Hematopoietic multipotent progenitor cell treated with erythropoietin and hydrocortisone succinate and interleukin-3 and kit ligand, for 4 days (in vitro differentiated cells): ENCODE measurements at regions not wholly inside any gene's neighbourhood (a gene's known extent, or its start where the extent isn't known, plus 50 kb on each side); places are given as distances from the start of the nearest gene placed in this dataset.
"Not testable (repeated sequence)": the region's sequence is repeated elsewhere in the genome, so short reads cannot be mapped to it uniquely, and the experiment has no call there.

Experiments used
- DNase-seq: peaks from one replicate; pipeline ENCODE4 v3.0.0-alpha.2; 2015

DNA sequence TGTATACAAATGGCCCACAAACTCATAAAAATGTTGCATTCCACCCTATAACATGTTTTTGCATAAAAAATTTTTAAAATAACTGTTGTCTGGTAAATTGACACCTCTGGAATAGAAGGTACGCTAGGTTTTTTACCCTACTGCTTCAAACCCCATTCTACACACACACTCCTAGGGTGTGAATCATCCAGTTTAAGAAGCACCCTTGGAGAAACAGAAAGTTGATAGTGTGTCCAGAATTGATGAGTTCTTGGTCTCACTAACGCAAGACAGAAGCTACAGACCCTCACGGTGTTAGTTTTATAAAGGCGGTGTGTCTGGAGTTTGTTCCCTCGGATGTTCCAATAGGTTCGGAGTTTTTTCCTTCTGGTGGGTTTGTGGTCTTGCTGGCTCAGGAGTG lies 158.5 kb downstream of the KLRB1 start:
- peak; percentile 37 for DNase-seq

DNA sequence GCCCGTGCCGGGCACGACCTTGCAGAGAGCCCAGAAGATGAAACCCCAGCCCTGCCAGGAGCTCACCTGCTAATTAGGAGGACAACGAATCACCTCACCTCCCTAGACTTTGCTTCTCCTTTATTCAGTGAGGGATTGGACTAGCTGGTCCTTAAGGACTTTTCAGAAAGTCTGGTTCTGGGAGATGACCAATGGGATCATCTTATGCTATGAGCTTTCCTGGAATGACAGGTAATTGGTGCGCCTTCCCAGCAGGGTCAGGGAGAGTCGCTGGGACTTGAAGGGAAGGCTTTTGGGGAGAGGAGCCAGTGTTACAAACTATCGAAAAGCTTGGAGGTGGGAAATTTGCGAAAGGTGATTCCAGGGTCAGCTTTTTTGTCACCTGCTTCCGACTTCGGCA lies 159.1 kb downstream of the KLRB1 start:
- DNase-seq = not testable (repeated sequence)

DNA sequence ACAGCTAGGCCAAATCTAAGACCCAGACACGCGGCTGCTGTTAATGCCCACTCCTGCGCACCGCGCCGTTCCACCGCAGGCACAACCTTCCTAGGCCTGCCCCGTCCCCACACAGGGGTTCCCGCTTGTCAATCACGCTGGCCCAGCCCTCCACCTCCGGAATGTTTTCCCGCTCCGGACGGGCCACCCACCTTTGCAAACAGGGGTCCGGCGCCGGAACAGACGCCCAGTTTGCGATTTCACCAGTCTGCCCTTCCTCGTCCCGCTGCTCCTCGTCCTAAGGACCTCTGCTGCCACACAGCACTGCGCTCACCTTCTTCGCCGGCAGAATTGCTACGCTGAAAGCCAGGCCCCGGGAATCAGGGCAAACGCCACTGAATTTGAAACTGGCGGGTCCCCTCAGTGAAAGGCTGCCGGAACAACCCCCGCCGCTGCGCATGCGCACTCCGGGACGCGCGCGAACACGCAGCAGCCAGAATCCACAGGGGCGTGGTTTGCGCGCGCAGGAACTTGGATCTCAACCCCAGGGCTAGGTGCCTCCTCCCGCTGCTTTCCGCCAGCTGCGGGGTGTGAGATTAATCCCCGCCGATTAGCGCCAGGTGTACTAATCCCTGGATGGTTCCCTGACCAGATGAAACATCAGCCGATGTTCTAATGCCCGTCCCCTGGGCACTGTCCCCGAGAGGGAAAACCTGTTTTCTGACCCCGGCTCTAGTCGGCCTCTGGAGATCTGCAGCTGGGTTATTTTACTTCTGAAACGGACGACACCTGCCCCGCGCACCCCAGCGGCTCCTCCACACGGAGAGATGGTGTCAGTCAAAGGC lies 159.7 kb downstream of the KLRB1 start:
- peak; percentile 94 for DNase-seq

DNA sequence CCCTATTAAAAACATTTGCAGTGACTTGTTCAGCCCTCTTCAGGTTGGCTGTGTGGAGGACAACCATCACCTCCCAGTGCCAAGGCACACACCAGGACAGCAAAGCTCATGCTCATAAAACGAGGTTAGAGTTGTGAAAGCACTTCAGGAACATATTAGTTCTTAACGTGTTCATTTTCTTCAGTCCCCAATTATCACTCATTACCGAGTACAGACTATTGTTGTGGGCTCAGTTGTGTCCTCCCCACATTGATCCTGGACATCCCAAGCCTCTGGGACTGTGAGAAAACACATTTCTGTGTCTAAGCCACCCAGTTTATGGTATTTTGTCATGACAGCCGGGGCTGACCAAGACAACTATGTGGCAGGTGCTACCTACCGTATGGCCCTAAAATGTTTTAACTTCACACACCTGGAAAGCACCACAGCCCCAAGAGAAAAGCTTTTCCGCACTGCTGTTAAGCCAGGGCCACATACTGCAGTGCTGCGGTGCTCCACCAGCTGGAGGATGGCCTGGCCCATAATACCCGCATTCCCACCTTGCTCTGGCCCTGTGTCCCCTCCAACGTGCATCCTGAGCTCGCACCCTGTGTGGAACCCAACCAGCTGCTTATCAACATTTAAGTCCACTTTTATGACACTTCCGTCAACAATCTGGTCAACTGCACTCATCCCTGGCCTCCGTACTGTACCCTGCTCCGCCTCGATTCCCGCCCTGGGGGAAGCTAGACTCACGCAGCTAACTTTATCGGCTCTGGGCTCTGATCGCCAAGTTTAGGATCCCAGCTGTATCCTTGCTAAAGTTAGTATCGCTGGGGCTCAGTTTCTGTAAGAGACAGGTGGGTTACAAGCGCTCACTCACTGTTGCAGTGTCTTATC lies 160.6 kb downstream of the KLRB1 start:
- DNase-seq = not testable (repeated sequence)

DNA sequence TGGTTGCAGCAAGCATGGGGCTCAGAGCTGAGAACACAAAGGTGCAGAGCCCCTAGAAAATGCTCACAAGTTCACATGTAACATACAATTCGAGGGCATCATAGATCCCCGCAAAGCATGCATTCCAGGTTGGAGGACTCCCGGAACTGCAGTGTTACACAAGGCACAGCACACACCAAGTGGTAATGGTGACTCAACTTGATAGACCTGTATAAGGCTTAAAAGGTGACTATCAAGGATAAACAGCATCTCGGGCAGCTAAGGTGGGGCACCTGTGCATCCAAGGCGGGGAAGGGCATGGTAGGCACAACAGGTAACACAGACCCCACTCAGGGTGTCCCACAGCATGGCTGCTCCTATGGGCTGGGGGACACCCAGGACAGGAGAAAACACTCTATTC lies 167.3 kb downstream of the KLRB1 start:
- DNase-seq = not testable (repeated sequence)

DNA sequence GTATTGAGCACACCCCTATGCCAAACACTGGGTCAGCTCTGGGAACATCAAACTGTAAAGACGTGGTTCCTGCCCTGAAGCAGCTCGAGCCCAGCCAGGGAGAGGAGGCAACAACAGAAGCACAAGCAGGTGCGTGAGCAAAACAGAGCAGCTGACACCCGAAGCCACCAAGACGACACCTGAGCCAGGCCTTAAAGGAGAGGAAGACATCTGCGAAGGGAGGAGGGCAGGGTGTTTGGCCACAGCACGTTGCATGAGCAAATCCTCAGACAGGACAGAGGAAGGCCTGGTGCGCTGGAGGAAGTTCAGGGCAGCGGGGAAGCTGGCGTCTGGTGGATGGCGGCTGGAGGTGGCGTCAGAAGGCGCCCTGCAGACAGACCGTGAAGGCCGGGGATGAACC lies 172.0 kb downstream of the KLRB1 start:
- not testable (repeated sequence) for DNase-seq

DNA sequence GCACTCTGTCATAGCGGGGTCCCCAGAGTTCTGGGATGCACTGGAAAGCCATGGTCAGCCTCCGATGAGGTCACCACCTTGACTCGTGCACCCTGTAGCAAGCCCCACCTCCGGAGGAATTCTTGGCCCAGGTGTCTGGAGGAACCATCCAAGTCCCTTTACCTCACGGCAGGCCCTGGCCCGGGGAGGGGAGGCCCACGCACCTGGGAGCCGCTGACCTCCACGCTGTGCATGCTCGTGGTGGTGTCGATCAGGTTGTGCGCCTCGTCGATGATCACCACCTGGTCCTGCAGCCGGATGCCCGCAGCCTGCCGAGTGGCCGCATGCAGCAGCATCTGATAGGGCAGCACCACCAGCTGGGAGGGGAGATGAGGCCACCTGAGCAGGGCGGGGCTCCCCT lies 177.3 kb downstream of the KLRB1 start:
- DNase-seq = not testable (repeated sequence)

DNA sequence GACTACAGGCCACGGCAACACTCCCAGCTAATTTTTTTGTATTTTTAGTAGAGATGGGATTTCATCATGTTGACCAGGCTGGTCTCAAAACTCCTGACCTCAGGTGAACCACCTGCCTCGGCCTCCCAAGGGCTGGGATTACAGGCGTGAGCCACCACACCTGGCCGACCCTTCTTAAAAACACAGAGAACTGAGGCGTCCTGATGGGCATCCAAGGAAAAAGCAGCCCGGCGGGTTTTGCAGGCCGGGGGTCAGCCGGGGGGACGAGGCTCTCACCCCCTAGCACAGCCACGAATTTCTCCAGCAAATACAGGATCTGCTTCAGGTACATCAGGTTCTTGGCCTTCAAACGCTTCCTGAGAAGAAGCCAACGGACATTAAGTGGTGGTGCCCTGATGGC lies 178.9 kb downstream of the KLRB1 start:
- DNase-seq = not testable (repeated sequence)

DNA sequence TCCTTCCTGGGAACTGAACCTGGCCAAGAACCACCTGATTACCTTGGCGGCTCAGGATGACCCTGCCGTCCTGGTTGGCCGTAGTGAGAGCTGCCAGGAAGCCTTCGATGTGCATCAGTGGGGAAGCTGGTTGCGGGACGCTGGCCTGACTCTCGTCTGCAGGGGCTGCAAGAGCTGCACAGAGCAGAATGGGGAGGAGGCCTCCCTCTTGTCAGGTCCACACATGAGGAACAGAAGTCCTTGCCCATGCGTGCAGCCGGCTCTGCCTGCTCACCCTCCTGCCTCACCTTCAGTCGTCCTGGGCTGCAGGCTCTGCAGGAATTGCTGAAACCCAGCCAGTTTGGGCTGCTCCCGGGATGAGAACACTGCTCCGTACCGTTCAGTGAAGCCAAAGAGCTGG lies 182.3 kb downstream of the KLRB1 start:
- not testable (repeated sequence) for DNase-seq

DNA sequence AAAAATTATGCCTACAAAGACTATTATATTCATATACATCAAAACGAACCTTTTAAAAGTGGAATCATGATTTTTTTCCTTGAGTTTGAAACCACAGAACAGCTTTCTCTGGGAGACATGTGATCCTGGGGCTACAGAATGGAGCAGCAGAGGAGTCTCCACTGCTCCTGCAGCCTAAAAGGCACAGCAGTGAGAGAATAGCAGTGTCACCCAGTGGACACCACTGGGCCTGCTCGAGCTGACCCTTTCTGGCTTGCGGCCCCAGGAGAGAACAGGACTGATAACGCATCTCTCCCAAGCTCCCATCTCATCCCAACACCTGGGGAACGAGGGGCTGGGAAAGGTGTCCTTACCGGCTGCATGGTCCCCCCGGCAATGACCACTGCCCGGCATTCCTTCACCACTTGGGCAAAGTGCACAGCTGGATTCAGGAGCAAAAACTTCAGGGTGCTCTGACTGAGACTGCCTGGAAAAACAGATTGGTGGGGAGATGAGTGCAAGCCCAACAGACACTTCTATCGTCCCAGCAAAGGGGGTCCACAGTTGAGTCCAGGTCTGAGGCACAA lies 183.5 kb downstream of the KLRB1 start:
- not testable (repeated sequence) for DNase-seq

DNA sequence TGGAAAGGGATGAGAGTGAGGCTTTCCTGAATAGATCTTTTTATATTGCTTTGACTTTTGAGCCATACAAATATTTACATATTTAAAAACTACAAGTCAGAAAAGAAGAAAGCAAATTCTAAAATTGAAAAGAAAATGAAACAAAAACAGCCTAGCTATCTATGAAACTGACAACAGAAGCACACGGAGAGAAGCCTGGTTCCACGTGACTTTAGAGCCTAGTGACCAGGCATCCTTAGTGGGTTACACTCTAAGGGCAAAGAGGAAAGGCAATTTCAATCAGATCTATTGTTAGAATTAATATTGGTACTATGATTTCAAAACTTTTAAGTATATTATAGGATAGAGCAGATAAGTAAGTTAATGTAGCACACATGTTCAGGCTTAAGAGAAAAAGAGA lies 185.0 kb downstream of the KLRB1 start:
- DNase-seq = not testable (repeated sequence)

DNA sequence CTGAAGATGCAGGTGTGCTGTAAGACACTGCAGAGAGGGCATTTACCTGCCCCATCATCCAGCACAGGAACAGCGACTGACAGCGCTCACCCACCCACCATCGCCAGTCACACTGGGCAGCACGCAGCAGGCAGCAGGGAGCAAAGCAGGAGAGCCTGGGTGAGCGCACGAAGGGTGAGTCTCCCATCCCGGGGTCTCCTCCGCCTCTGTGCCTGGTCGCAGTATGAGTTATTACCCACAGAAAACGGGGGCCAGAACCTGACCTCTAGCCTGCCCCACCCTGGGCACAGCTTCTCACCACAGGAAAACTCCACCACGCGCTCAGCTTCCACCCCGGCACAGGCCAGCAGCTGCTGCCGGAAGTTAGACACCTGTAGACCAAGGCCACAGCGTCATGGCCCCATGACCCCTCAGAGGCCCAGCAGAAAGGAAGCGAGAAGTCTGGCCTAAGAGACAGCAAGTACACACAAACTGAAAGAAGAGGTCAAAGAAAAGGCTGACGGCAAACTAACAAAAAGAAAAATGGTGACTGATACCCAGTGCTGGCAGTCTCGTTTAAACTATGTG lies 186.1 kb downstream of the KLRB1 start:
- DNase-seq = not testable (repeated sequence)

DNA sequence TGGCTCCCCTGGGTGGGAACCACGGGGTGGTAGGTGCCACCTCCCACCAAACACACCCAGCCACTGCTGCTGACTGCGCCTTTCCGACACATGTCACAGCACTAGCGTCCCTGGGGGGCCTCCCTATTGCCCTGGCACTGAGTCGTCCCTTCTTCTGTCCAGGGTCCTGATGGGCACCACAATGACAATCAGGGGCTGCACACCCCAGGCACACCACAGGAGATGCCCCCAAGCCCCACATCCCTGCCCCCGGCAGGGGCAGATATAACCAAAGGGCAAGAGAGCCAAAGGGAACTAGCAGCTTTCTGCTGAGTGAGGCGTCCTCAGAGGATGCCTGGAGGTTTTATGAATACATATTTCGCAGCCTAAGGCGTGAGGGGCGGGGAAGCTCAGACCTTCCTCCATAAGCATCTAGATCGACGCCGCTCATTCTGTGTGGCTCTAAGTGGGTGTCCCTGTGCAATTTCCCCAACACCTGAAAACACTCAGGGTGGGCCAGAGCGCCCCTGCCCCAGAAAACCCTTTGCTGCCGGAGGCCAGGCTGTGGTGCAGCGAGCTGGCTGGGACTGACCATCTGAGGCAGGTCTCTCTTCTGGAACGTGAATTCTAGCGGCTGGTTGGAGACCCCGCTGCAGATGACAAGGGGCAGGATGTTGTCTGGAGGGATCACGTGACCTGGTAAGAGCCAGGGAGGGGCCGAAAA lies 186.7 kb downstream of the KLRB1 start:
- not testable (repeated sequence) for DNase-seq

DNA sequence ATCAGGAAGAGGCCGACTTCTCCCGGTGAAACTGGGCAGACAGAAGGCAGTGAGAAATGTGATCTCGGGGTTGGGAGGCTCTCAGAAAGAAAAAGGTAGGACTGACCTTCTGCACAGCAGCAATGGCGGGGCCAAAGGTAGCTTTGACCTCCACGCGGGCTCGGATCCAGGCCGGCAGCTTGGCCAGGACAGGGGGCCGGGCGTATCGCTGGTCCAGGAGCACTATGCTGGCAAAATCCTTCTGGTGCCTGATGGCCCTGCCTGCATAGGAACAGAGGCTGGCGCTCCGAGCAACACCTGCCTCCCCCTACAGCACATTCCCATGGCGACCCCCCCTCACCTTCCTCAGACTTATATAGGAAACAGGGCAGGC lies 189.1 kb downstream of the KLRB1 start:
- DNase-seq = not testable (repeated sequence)

DNA sequence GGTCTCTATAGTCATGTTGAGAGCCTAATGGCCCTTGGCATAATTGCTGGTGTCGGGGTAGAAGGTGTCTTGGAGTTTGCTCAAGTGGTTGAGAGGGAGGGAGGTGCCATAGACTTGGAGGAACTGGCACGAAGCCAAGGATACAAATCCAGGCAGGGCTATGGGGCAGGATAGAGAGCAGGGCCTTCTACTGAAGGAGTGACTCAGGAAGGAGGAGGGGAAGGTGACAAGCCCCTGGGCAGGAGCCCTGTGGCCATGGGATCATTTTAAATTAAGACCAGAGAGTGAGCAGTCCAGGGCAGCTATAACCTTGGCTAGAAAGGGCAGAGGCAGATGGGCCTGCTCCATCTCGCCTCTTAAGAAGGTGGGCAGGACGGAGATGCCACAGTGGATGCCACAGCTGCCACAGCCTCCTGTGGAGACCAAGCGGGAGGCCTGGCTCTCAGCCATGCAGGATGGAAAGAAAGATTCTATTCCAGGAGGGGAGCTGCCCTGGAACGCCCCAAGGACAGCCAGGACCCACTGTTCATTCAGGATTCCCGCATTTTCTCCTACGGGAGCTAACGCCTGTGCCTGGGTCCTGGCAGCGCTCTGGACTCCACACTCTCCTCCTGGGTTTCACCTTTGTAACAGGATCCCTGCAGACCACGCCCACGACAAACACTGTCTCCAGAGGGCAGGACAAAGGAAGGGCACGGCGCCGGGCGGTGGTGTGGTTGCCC lies 189.6 kb downstream of the KLRB1 start:
- DNase-seq = not testable (repeated sequence)

DNA sequence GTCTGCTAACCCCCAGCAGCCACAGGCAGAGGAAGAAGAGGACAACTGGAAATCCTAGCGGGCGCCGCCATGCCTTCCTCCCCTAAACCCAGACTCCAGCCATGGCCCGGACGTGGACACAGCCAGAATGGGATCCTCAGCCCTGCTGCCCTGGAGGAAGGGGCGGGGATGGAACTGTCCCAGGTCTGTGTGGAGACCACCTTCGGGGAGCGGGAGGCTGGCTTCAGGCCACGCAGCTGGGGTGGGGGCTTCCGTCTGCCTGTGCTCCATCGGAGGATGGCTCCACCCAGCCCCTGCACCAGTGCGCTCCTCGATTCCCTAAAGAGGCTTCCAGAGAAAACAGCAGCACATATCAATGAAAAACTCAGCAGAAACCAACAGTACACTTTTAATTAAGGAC lies 190.4 kb downstream of the KLRB1 start:
- not testable (repeated sequence) for DNase-seq

DNA sequence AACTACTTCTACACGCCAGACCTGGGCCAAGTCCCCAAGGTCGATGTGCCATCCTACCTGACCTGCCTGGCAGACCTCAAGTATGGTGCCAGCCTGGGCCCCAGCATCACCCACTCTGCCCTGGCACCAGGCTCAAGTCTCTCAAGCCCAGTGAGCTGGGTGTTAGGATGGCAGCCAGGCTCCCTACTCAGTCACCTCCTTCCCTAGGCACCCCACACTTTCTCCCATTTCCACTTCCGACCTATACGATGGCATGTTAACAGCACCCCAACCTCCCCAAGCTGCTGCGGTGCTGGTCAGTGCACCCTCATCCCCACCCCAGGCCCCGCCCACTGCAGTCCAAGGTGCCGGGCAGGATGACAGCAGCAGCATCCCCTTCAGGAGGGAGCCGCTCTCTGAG lies 191.4 kb downstream of the KLRB1 start:
- DNase-seq = not testable (repeated sequence)

DNA sequence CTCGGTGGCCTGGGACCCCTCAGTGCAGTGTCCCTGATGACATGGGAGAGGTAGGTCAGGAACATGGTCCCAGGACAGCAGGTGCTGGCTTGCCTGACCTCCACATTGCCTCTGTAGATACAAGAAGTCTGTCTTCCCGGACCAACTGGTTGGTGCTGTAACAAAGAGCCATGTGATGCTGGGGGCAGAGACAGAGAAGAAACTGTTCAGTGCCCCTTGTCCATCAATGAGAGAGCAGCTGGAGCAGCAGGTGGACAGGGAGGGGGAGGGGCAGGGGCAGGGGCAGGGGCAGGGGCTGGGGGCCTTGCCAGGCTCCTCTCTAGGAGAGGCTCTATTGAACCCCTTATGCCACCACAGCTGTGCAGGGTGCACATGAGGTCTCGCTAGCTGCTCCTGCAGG lies 191.8 kb downstream of the KLRB1 start:
- not testable (repeated sequence) for DNase-seq

DNA sequence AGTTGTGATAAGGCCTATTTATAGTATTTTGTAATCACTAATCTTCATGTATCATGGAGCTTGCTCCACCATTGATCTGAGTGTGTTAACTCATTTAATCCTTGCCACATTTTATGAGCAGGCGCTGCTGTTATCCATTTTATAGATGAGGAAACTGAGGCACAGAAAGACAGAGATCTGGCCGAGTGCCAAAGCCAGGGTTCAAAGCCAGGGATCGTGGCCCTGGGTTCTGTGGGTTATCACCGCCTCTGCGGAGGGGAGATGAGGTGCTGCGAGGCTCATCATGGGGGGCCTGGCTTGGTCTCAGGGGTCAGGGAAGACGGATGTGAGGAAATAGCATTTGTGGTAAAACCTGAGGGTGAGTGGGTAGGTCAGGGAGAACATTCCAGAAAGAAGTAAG lies 193.9 kb downstream of the KLRB1 start:
- not testable (repeated sequence) for DNase-seq

DNA sequence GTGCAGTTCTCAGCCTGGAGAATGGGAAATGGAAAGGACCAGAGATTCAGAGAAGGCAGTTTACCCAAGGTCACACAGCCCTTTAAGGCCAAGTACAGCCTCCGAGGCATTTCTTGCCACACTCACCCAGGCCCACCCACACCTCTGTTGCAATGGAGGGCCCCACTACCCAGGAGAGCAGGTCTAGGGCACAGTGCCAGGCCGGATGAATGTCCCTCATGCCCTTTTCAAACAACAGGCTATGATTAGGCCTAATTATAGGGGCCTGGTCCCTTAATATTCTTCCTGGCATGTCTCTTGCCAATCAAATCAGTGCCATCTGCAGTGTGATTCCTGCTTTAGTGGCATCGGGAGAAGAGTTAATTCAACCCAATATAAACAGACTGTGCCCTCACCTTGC lies 195.3 kb downstream of the KLRB1 start:
- DNase-seq = not testable (repeated sequence)

DNA sequence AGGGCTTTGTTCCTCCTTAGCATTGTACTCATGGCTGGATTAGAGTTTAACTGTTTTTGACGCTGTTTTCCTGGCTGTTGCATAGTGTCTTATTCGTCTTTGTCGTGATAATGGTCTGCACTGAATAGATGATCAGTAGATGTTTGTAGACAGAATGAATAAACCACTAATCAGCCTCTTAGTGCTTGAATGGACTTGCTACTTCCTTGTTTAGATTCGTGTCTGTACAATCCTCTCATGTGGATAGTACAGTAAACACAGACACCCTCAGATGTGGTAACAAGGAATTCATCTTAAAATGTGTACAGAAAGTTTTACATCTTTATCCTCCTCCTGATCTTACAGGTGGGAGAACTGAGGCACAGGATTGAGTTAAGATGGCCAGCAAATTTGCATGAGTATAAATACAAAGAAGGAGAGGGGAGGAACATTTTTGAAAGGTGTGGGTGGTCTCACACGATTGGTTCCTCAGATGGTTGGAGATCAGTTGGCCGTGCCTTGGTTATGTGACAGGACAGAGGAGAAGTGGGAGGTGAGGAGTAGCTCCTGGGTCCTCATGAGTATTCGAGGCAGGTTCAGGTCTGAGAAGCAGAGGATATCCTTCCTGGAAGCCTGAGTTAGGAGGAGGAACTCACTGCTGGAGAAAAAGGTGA lies 196.0 kb downstream of the KLRB1 start:
- not testable (repeated sequence) for DNase-seq
